Activated CD4-positive, alpha-beta T cell treated with anti-CD3 and anti-CD28 coated beads for 24 hours (primary cell): ENCODE measurements at regions not wholly inside any gene's neighbourhood (a gene's known extent, or its start where the extent isn't known, plus 50 kb on each side); places are given as distances from the start of the nearest gene placed in this dataset.
"Not testable (repeated sequence)": the region's sequence is repeated elsewhere in the genome, so short reads cannot be mapped to it uniquely, and the experiment has no call there.

Experiments used
- DNase-seq, 2 donors: peaks; one replicate each; pipeline ENCODE4 v3.0.0-alpha.2; 2020; ENCODE audit warnings: low read depth in 2 of 2

DNA sequence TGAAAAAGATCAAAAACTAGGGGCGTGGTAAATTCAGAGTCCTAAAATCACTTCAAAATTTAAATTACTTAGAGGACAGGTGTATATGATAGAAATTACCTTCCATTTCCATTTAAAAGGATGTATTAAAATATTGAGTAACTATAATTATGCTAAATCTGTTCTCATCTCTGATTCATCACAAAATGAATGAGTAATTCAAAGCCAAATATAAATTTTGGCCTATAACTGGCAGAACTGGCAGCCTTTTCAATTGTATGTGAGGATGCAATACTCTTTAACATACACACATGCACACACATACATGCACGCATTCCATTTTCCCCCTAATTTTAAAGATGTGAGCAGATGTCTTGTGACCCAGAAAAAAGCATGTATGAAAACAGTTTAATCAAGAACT is 194.6 kb downstream of the EPM2A start:
- DNase-seq, result no peak

DNA sequence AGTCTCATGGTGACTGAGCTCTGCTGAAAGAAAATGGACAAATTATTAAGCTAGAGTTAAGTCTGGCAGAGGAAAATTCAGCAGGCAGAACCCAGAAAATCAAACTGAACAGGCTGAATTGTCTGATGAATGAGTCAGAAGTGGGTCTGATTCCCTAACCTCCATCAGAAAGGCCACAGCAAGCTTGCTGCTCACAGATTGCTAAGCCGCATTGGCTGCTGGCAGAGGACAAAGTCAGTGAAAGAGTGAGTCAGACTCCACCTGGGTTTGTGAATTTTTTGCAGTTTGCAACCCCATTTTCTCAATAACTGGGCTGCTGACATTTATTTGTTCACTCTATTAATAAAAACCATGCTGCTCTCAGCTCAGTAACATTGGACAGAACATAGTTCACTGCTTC is 191.3 kb downstream of the EPM2A start:
- DNase-seq, result no peak

- DNase-seq, result no peak
Measured at GRCh38 chr6:145544514-145544913, 190.8 kb downstream of the EPM2A start.

- DNase-seq, result no peak
Measured at GRCh38 chr6:145546265-145546664, 189.1 kb downstream of the EPM2A start.

DNA sequence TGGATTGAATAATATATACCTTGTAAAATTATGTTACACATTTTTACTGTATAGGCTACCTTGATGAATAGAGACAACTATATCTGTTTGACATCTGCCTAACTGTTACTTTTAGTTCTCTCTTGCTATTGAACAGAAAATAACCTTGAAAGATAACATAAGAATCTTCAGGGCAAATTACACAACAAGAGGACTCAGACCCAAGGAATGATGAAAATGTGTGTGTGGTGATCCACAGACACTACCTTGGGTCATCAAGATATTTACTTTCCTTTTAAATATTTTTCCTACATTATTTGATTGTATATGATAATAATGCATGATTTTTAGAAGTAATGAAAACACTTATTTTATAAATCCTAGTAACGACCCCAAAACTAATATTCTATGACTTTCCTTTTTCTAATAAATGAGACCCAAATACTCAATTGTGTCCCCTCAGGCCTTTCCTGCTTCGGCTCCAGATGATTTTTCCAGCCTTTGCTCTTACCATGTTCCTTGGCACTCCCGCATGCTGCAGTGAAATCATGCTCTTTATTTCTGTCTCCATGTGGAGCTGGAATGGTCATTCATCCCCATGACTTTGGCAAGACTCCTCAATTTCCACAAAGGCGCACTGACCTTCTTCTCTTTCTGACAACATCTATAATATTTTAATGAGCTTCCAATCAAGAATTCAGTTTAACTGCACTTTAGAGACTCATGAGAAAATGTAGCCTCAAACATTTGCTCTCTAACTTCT is 187.6 kb downstream of the EPM2A start:
- DNase-seq, result no peak

- no peak for DNase-seq
Measured at GRCh38 chr6:145548933-145549648, 186.2 kb downstream of the EPM2A start.

DNA sequence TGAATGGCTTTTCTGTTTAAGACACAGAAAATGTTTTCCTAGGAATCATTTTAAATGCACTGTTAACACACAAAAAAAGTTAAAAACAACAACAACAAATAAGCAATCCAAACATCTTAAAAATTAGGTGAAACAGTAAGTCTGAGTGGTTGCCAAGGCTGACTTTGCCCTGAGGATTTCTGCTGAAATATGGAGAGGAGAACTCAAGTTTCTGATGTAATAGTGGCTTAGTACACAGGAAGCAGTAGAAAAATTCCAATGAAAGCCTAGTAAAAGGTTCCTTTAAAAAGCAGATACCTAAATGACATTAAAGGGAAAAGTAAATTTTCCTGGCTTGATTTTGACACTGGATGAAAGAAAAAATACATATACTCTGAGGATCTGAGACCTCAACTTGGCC is 184.2 kb downstream of the EPM2A start:
- no peak for DNase-seq

DNA sequence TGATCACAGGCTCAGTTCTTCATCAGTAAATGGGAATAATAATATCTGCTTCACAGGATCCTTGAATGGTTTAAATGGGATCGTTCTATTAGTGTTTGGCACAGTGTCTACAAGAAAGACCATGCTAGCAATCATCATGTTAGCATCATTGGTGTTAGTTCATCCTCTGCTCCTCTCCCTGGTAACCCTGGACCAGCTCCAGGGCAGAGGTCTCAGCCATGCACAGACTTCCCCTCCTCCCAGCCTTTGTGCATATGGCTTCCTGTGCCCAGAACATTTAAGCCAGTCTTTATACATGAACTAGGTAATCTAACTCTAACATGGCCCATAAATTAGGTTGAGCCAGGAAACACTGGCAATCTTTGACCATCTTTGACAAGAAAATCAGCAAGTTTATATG is 180.2 kb downstream of the EPM2A start:
- no peak for DNase-seq

DNA sequence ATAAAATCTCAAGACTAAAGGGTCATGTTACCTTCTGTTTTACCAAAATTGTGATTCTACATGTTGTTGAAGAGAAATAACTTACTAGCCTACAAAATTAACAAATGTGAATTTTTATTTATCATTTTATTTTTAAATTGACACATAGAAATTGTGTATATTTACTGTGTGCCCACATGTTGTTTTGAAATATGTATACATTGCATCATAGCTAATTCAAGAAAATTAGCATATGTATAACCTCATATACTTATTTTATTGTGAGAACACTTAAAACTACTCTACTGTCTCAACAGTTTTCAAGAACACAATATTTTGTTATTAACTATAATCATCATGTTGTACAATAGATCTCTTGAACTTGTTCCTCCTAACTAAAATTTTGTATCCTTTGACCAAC is 177.8 kb downstream of the EPM2A start:
- no peak for DNase-seq

GRCh38 chr6:145559836-145560235 is 175.5 kb downstream of the EPM2A start:
- DNase-seq, result no peak

- DNase-seq, result no peak
Measured at GRCh38 chr6:145561095-145562072, 173.9 kb downstream of the EPM2A start.

GRCh38 chr6:145562771-145563615 is 172.3 kb downstream of the EPM2A start:
- no peak for DNase-seq

DNA sequence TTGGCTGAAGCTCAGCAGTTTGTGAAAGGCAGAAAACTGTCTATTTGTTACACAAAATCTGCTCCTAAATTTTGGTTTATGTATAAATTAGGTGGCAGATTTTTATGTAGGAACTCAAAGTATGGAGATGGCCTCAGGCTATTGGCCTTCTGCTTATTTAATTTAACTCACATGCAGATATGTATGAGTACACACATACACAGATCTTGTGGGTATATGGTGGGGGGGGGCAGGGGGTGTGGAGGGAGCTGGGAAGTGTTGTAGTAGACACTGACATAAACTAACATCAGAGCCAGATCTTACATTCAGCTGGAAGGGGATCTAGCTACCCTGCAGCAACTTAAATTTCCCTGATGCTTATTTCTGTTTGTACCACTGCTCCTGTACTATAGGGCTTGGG is 170.8 kb downstream of the EPM2A start:
- no peak for DNase-seq

- no peak for DNase-seq
Measured at GRCh38 chr6:145567684-145568252, 167.6 kb downstream of the EPM2A start.

- DNase-seq, result no peak
Measured at GRCh38 chr6:145569140-145569539, 166.2 kb downstream of the EPM2A start.

DNA sequence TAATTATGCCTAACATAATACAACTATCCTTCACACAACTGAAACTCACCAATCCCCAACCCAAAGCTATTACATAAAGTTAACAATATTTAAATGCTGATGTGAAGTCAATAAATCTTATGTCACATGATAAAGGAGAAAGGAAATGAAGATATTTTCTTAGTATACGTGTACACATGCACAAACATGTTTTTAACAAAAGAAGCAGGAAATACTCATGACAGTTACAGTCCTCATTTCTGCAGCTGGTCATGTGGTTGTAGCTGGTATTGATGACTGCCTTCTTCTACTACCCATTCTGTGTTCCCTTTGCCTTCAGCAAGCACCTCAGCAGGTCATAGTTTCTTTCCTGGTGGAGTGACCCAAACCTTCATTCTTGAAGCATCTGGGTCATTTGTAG is 165.0 kb downstream of the EPM2A start:
- not testable (repeated sequence) for DNase-seq

GRCh38 chr6:145574269-145574668 is 161.1 kb downstream of the EPM2A start:
- not testable (repeated sequence) for DNase-seq
